Dendritic cell treated with granulocyte-macrophage colony-stimulating factor and Interleukin-4, amounts not matched to agents 40 ng/mL and 50 ng/mL, for 4 days (primary cell): ENCODE measurements at regions not wholly inside any gene's neighbourhood (a gene's known extent, or its start where the extent isn't known, plus 50 kb on each side); places are given as distances from the start of the nearest gene placed in this dataset.
A peak's percentile ranks its signal among the peaks of the same experiment; 100 is the strongest.

Experiments used
- H3K27ac Mint-ChIP-seq: one replicate; pipeline ENCODE4 v1.8.0; 2022; ENCODE audit warnings: mild to moderate bottlenecking, mixed read lengths
- H3K27me3 Mint-ChIP-seq: one replicate; pipeline ENCODE4 v1.8.0; 2022; ENCODE audit warnings: mild to moderate bottlenecking, mixed read lengths
- H3K36me3 Mint-ChIP-seq: one replicate; pipeline ENCODE4 v1.8.0; 2022; ENCODE audit warnings: low read depth, mixed read lengths
- H3K4me1 Mint-ChIP-seq: one replicate; pipeline ENCODE4 v1.8.0; 2022; ENCODE audit warnings: low read depth, mixed read lengths
- H3K4me3 Mint-ChIP-seq: one replicate; pipeline ENCODE4 v1.8.0; 2022; ENCODE audit warnings: mild to moderate bottlenecking, moderate library complexity, mixed read lengths
- H3K9me3 Mint-ChIP-seq: one replicate; pipeline ENCODE4 v1.8.0; 2022; ENCODE audit warnings: mixed read lengths
- intact Hi-C: fragments of 100-400 bp; cut with micrococcal nuclease; formaldehyde crosslinking; loops from one replicate; pipeline ENCODE4 v1.15.0; 2022

- H3K27ac Mint-ChIP-seq = peak overlapping the region; percentile 47
- peaks cover 5% of the 10 kb centered on the region for H3K27me3 Mint-ChIP-seq
- peaks cover 28% of the 10 kb centered on the region for H3K4me1 Mint-ChIP-seq
- intact Hi-C loops = no loop called here
- no peaks in the 10 kb centered on the region for H3K9me3 Mint-ChIP-seq
- H3K4me3 Mint-ChIP-seq = no peak overlapping the region
- H3K36me3 Mint-ChIP-seq = no peaks in the 10 kb centered on the region
These were observed 258.8 kb downstream of the RPS24 start for GRCh38 chr10:78292250-78292981.

DNA sequence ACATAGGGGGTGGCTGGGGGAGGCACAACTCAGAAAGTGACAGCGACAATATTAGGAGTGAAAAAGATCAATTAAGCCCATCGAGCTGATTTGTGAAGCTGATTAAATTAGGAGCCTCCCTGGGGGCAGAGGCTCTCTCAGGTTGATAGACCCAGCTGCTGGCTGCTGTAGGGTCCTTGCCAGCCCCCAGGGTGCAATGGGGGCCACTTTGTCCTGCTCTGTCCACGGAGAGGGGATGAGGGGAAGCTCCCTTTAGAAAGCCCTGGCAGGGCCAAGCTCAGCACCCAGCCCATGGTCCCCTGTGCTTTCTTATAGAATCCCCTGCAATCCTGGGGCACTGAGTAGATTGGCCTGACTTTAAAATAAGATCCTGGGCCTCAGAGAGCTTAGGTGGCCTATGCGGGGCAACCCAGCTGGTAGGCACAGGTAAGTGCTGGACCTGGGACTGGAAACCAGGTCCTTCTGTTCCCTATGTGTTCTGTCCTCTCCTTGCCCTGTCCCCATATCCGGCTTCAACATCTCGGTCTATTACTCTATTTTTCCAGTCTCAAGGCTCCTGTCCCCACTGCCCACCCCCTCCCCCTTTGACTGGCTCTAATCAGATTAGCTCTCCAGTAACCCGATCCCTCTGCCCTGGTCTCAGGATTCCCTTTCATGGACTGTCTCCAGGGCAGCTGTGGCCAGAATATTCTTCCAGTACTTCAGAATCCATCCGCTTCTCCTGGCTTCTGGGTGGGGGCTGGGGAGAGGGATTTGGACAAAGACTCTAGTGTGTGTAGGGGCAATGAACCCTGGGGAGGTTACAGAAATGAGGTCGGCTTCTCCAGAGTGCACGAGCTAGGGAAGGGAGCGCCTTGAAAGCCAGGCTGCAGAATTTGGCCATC, 259.6 kb downstream of the RPS24 start:
- Mint-ChIP-seq H3K9me3 (no peaks in the 10 kb centered on the region), H3K27ac (peak overlapping the region; percentile 47), H3K27me3 (peaks cover 5% of the 10 kb centered on the region), H3K36me3 (no peaks in the 10 kb centered on the region), H3K4me3 (no peak overlapping the region), H3K4me1 (peaks cover 31% of the 10 kb centered on the region)
- intact Hi-C loops = no loop called here

- Mint-ChIP-seq H3K9me3 (no peaks in the 10 kb centered on the region), H3K27me3 (peaks cover 2% of the 10 kb centered on the region), H3K4me3 (no peak overlapping the region), H3K36me3 (no peaks in the 10 kb centered on the region), H3K27ac (peak overlapping the region; percentile 22), H3K4me1 (peaks cover 50% of the 10 kb centered on the region)
- intact Hi-C loops = no loop called here
These were observed 261.6 kb downstream of the RPS24 start for GRCh38 chr10:78295242-78295641.

DNA sequence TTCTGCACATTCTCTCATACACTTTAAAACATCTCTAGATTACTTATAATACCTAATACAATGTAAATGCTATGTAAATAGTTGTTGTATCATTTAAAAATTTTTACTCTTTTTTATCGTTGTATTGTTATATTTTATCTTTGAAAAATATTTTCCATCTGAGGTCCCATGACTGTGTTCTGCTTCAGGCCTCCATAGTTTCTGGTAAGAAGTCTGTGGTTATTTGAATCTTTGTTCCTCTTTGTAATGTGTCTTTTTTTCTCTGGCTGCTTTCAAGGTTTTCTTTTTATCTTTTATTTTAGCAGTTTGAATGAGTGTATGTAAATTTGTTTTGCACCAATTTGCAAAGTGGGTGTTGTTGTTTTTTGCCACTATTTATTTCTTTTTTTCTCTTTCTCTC, 263.1 kb downstream of the RPS24 start:
- no peak overlapping the region for H3K4me3 Mint-ChIP-seq
- no peaks in the 10 kb centered on the region for H3K9me3 Mint-ChIP-seq
- H3K4me1 Mint-ChIP-seq = peaks cover 63% of the 10 kb centered on the region
- H3K36me3 Mint-ChIP-seq = no peaks in the 10 kb centered on the region
- no peaks in the 10 kb centered on the region for H3K27me3 Mint-ChIP-seq
- H3K27ac Mint-ChIP-seq = peak overlapping the region; percentile 34
- intact Hi-C loops = no loop called here

DNA sequence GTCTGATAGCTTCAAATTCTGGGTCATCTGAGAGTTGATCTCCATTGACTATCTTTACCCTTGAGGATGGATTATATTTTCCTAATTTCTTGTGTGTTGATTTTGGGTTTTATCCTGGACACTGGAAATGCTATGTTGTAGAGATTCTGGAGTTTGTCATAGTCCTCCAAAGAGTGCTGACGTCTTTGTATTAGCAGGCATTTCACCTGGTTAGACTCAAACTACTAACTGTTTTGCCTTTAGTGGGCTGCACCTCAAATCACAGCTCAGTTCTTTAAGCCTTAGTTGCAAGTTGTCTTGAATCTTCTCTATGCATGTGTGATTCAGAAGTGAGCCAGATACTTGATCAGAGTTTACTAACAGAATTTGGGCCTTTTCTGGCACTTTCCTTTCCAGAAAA, 264.3 kb downstream of the RPS24 start:
- no peaks in the 10 kb centered on the region for H3K27me3 Mint-ChIP-seq
- no peak overlapping the region for H3K4me3 Mint-ChIP-seq
- H3K27ac Mint-ChIP-seq = peak overlapping the region; percentile 92
- no peaks in the 10 kb centered on the region for H3K9me3 Mint-ChIP-seq
- intact Hi-C loops = no loop called here
- peaks cover 64% of the 10 kb centered on the region for H3K4me1 Mint-ChIP-seq
- peaks cover 4% of the 10 kb centered on the region for H3K36me3 Mint-ChIP-seq

GRCh38 chr10:78298835-78299234, 265.2 kb downstream of the RPS24 start:
- H3K4me1 Mint-ChIP-seq = peaks cover 64% of the 10 kb centered on the region
- intact Hi-C loops = no loop called here
- H3K4me3 Mint-ChIP-seq = no peak overlapping the region
- H3K9me3 Mint-ChIP-seq = no peaks in the 10 kb centered on the region
- peaks cover 4% of the 10 kb centered on the region for H3K36me3 Mint-ChIP-seq
- peak overlapping the region; percentile 92 for H3K27ac Mint-ChIP-seq
- no peaks in the 10 kb centered on the region for H3K27me3 Mint-ChIP-seq

GRCh38 chr10:78299851-78300468, 266.3 kb downstream of the RPS24 start:
- H3K9me3 Mint-ChIP-seq = no peaks in the 10 kb centered on the region
- intact Hi-C loops = loop anchor here (5.0 kb wide), 1 partner anchor 43 kb away; no protein-coding TSS in a partner anchor
- peaks cover 64% of the 10 kb centered on the region for H3K4me1 Mint-ChIP-seq
- H3K27ac Mint-ChIP-seq = peak overlapping the region; percentile 92
- peaks cover 4% of the 10 kb centered on the region for H3K36me3 Mint-ChIP-seq
- H3K27me3 Mint-ChIP-seq = peaks cover 3% of the 10 kb centered on the region
- H3K4me3 Mint-ChIP-seq = peak overlapping the region; percentile 57

GRCh38 chr10:78300526-78300925, 266.9 kb downstream of the RPS24 start:
- peaks cover 66% of the 10 kb centered on the region for H3K4me1 Mint-ChIP-seq
- peaks cover 4% of the 10 kb centered on the region for H3K36me3 Mint-ChIP-seq
- no peaks in the 10 kb centered on the region for H3K9me3 Mint-ChIP-seq
- H3K27ac Mint-ChIP-seq = peak overlapping the region; percentile 92
- intact Hi-C loops = loop anchor here (5.0 kb wide), 1 partner anchor 43 kb away; no protein-coding TSS in a partner anchor
- no peak overlapping the region for H3K4me3 Mint-ChIP-seq
- H3K27me3 Mint-ChIP-seq = peaks cover 7% of the 10 kb centered on the region

DNA sequence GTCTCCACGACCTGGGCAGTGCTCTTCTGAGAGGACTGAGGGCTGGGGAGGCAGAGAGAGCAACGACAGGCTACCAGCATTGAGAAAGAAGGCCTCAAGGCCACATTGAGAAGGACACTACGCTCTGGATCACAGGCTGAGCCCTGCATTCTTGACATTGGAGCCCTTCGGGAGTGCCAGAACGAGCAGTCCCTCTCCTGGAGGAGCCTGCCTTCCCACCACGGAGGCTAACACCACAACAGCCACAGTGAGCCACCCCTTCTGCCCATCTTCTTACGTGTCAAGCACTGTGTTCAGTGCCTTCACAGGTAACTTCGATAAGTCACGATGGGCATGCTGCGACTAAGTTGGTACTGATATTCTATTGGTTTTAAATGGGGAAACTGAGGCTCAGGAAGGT, 267.8 kb downstream of the RPS24 start:
- H3K36me3 Mint-ChIP-seq = peaks cover 4% of the 10 kb centered on the region
- peaks cover 14% of the 10 kb centered on the region for H3K27me3 Mint-ChIP-seq
- intact Hi-C loops = loop anchor here (5.0 kb wide), 1 partner anchor 44 kb away; no protein-coding TSS in a partner anchor
- peaks cover 67% of the 10 kb centered on the region for H3K4me1 Mint-ChIP-seq
- H3K9me3 Mint-ChIP-seq = no peaks in the 10 kb centered on the region
- no peak overlapping the region for H3K4me3 Mint-ChIP-seq
- H3K27ac Mint-ChIP-seq = peak overlapping the region; percentile 92

DNA sequence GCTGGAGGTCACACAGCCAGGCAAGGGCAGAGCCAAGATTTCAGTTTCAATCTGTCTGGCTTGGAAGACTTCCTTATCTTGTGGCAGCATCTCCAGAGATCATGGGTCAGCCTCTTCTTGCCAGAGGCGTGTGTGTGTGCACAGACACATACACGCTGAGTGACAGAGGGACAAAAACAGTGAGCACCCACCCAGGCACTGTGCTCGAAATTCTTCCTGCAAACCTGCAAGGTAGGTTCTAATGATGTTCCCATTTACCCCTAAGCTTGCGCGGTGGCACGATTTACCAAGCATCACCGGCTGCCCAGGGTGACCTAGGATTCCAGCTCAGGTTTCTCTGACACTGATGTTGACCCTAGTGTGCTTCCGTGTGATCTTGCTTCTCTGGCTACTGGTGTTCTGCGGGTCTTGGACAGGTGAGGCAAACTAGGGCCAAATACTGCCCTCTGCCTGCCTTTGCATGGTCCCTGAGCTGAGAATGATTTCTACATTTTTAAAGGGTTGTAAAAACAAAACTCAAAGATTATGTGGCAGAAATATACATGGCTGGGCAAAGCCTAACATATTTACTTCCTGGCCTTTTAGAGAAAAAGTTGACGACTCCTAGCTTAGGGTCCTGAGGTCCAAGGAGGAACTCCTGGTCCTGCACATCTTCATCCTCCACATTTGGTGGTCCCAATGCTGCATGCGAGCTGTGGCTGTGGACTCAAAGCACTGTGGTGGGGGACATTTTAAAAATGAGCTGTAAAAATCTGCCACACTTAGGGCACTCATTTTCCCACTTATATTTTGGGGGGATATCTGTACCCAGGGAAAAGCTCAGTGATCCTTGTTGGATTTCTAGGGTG, 268.5 kb downstream of the RPS24 start:
- Mint-ChIP-seq H3K27ac (peak overlapping the region; percentile 97), H3K4me1 (peaks cover 61% of the 10 kb centered on the region)
- intact Hi-C loops = loop anchor here (5.0 kb wide), 1 partner anchor 45 kb away; no protein-coding TSS in a partner anchor

GRCh38 chr10:78302739-78302988, 269.0 kb downstream of the RPS24 start:
- Mint-ChIP-seq H3K27ac (peak overlapping the region; percentile 97), H3K9me3 (no peaks in the 10 kb centered on the region), H3K36me3 (peaks cover 4% of the 10 kb centered on the region), H3K4me1 (peaks cover 56% of the 10 kb centered on the region), H3K4me3 (peak overlapping the region; percentile 84), H3K27me3 (peaks cover 19% of the 10 kb centered on the region)
- intact Hi-C loops = loop anchor here (5.0 kb wide), 1 partner anchor 45 kb away; no protein-coding TSS in a partner anchor

More for the DNA sequence above, 268.5 kb downstream of the RPS24 start:
- Mint-ChIP-seq H3K4me3 (peak overlapping the region; percentile 84), H3K9me3 (no peaks in the 10 kb centered on the region), H3K36me3 (peaks cover 4% of the 10 kb centered on the region), H3K27me3 (peaks cover 19% of the 10 kb centered on the region)

- peak overlapping the region; percentile 97 for H3K27ac Mint-ChIP-seq
- intact Hi-C loops = loop anchor here (5.0 kb wide), 1 partner anchor 46 kb away; no protein-coding TSS in a partner anchor
- H3K9me3 Mint-ChIP-seq = no peaks in the 10 kb centered on the region
- H3K4me1 Mint-ChIP-seq = peaks cover 50% of the 10 kb centered on the region
- H3K36me3 Mint-ChIP-seq = peaks cover 4% of the 10 kb centered on the region
- H3K4me3 Mint-ChIP-seq = peak overlapping the region; percentile 84
- H3K27me3 Mint-ChIP-seq = peaks cover 19% of the 10 kb centered on the region
These were observed 269.6 kb downstream of the RPS24 start for GRCh38 chr10:78302989-78303854.
